Thyroid gland (tissue), 4 donors: ENCODE measurements at regions not wholly inside any gene's neighbourhood (a gene's known extent, or its start where the extent isn't known, plus 50 kb on each side); places are given as distances from the start of the nearest gene placed in this dataset.

Experiments used
- DNase-seq, 2 donors: peaks; one replicate each; pipeline ENCODE4 v3.0.0-alpha.2; 2019
- H3K27ac ChIP-seq, 3 donors: fragments of 200-600 bp; sonication (generic); 1 replicate in 2 of 3; 2 replicates in 1 of 3; pipeline ENCODE4 v1.5.1; 2016 to 2019; ENCODE audit warnings: mild to moderate bottlenecking in 1 of 3, moderate library complexity in 1 of 3
- H3K27me3 ChIP-seq: fragments of 200-600 bp; sonication (generic); one replicate; pipeline ENCODE4 v1.5.1; 2019
- H3K36me3 ChIP-seq, 2 donors: fragments of 200-600 bp; sonication (generic); one replicate each; pipeline ENCODE4 v1.5.1; 2016 to 2019
- H3K4me1 ChIP-seq, 2 donors: fragments of 200-600 bp; sonication (generic); one replicate each; pipeline ENCODE4 v1.5.1; 2017 to 2019
- H3K4me3 ChIP-seq, 3 donors: fragments of 200-600 bp; sonication (generic); replicated peaks in 1 of 3; 1 replicate in 2 of 3; 2 replicates in 1 of 3; pipeline ENCODE4 v1.5.1; 2016; ENCODE audit warnings: mild to moderate bottlenecking in 1 of 3
- H3K9me3 ChIP-seq: fragments of 200-600 bp; sonication (generic); one replicate; pipeline ENCODE4 v1.5.1; 2017
- CTCF ChIP-seq, 6 experiments: fragments of 200-600 bp in 3 of 6; fragments of 450-650 bp in 3 of 6; sonication (generic) in 3 of 6; IDR thresholded peaks; one replicate each; pipeline ENCODE4 v1.5.1; 2016 to 2019; ENCODE audit warnings: antibody characterized with exemption in 6 of 6, mild to moderate bottlenecking in 2 of 6, inconsistent platforms in 1 of 6, moderate library complexity in 1 of 6
- POLR2A ChIP-seq, 2 donors: fragments of 450-650 bp; IDR thresholded peaks; one replicate each; pipeline ENCODE4 v1.6.1; 2017; ENCODE audit warnings: antibody characterized with exemption in 2 of 2, mild to moderate bottlenecking in 2 of 2, moderate library complexity in 1 of 2
- WGBS, 2 donors: methylation state at CpG; one replicate each; pipeline ENCODE4 v1.1.5; 2017; 5-methylcytosine and 5-hydroxymethylcytosine counted together
- intact Hi-C: fragments of 100-400 bp; cut with DNase I; formaldehyde crosslinking; loops from one replicate; pipeline ENCODE4 v1.15.1; 2023

GRCh38 chr20:51096582-51097267, 73.8 kb upstream of the KCNG1 start:
- TF ChIP-seq POLR2A (IDR thresholded peaks at IDR 0.05) (no peak), CTCF (IDR thresholded peaks at IDR 0.05) (no peak)
- intact Hi-C loops = no loop called here
- Histone ChIP-seq H3K9me3 (no peaks in the 10 kb centered on the region), H3K27me3 (no peaks in the 10 kb centered on the region), H3K27ac (no peak overlapping the region), H3K4me3 (no peak overlapping the region), H3K36me3 (no peaks in the 10 kb centered on the region), H3K4me1 (no peaks in the 10 kb centered on the region)
- 85 to 88% methylated on average over 13 of the region's 13 CpGs for WGBS, 2 donors
- no peak for DNase-seq

- H3K36me3 ChIP-seq = no peaks in the 10 kb centered on the region
- no peak overlapping the region for H3K4me3 ChIP-seq
- no peaks in the 10 kb centered on the region for H3K27me3 ChIP-seq
- no peak for TF ChIP-seq POLR2A (IDR thresholded peaks at IDR 0.05)
- no peak for TF ChIP-seq CTCF (IDR thresholded peaks at IDR 0.05)
- H3K27ac ChIP-seq = no peak overlapping the region
- WGBS, 2 donors = 67 to 71% methylated on average over 7 of the region's 7 CpGs
- H3K9me3 ChIP-seq = no peaks in the 10 kb centered on the region
- H3K4me1 ChIP-seq = no peaks in the 10 kb centered on the region
- DNase-seq = no peak
- intact Hi-C loops = no loop called here
Observed at GRCh38 chr20:51095633-51096521, 73.0 kb upstream of the KCNG1 start.

- Histone ChIP-seq H3K27me3 (no peaks in the 10 kb centered on the region), H3K4me3 (no peak overlapping the region), H3K4me1 (no peaks in the 10 kb centered on the region), H3K36me3 (no peaks in the 10 kb centered on the region), H3K27ac (no peak overlapping the region), H3K9me3 (no peaks in the 10 kb centered on the region)
- 47 to 48% methylated on average over 4 of the region's 4 CpGs for WGBS, 2 donors
- DNase-seq = no peak
- intact Hi-C loops = no loop called here
- TF ChIP-seq CTCF (IDR thresholded peaks at IDR 0.05) = no peak
- no peak for TF ChIP-seq POLR2A (IDR thresholded peaks at IDR 0.05)
Observed at GRCh38 chr20:51094221-51094620, 71.3 kb upstream of the KCNG1 start.

- H3K36me3 ChIP-seq = no peaks in the 10 kb centered on the region
- H3K27me3 ChIP-seq = no peaks in the 10 kb centered on the region
- no peak for DNase-seq
- H3K4me3 ChIP-seq = no peak overlapping the region
- no peaks in the 10 kb centered on the region for H3K9me3 ChIP-seq
- WGBS, 2 donors = 63 to 65% methylated on average over 7 of the region's 7 CpGs
- H3K27ac ChIP-seq = no peak overlapping the region
- intact Hi-C loops = no loop called here
- TF ChIP-seq CTCF (IDR thresholded peaks at IDR 0.05) = no peak
- no peak for TF ChIP-seq POLR2A (IDR thresholded peaks at IDR 0.05)
- no peaks in the 10 kb centered on the region for H3K4me1 ChIP-seq
Observed at GRCh38 chr20:51093240-51093763, 70.4 kb upstream of the KCNG1 start.

- DNase-seq = no peak
- H3K9me3 ChIP-seq = no peaks in the 10 kb centered on the region
- H3K4me3 ChIP-seq = no peak overlapping the region
- TF ChIP-seq POLR2A (IDR thresholded peaks at IDR 0.05) (no peak), CTCF (IDR thresholded peaks at IDR 0.05) (no peak)
- 14 to 18% methylated on average over 4 of the region's 4 CpGs for WGBS, 2 donors
- no peak overlapping the region for H3K27ac ChIP-seq
- intact Hi-C loops = no loop called here
- no peaks in the 10 kb centered on the region for H3K36me3 ChIP-seq
- no peaks in the 10 kb centered on the region for H3K4me1 ChIP-seq
- H3K27me3 ChIP-seq = no peaks in the 10 kb centered on the region
Observed at GRCh38 chr20:51092338-51092737, 69.4 kb upstream of the KCNG1 start.
